ENCODE measurements at regions not wholly inside any gene's neighbourhood (a gene's known extent, or its start where the extent isn't known, plus 50 kb on each side); places are given as distances from the start of the nearest gene placed in this dataset.

DNA sequence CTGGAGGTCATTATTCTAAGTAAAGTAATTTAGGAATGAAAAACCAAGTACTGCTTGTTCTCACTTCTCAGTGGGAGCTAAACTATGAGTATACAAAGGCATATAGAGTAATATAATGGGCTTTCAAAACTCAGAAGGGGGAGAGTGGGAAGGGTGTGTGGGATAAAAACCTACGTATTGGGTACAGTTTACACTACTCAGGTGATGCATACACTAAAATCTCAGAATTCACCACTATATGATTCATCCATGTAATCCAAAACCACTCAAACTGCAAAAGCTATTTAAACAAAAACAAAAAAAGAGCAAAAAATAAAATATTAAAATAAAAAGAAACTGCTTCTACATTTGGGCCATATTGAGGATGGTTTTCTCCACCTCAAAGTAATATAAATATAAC, 623.3 kb downstream of the NSUN3 start:
- Histone ChIP-seq H3K4me1 (ENCODE audit: control insufficient read depth in 5 of 5, insufficient read depth in 5 of 5, low read length in 5 of 5) (no peaks in the 10 kb centered on the region), H3K27ac (ENCODE audit: low read depth, low read length) (no peak overlapping the region), H3K9ac (ENCODE audit: low read length in 5 of 5) (no peak overlapping the region), H3K36me3 (ENCODE audit: control insufficient read depth in 5 of 5, insufficient read depth in 5 of 5, low read length in 5 of 5) (no peaks in the 10 kb centered on the region), H3K9me3 (ENCODE audit: control insufficient read depth in 5 of 5, low read length in 5 of 5) (peaks cover 0 to 7% (median 4%) of the 10 kb centered on the region in 5 donors), H3K4me3 (ENCODE audit: low read depth in 1 of 5, low read length in 5 of 5) (no peak overlapping the region), H3K27me3 (ENCODE audit: control insufficient read depth in 5 of 5, insufficient read depth in 4 of 5, low read length in 5 of 5) (no peaks in the 10 kb centered on the region)

- no peaks in the 10 kb centered on the region for H3K4me1 ChIP-seq (ENCODE audit: control insufficient read depth in 5 of 5, insufficient read depth in 5 of 5, low read length in 5 of 5)
- H3K27me3 ChIP-seq (ENCODE audit: control insufficient read depth in 5 of 5, insufficient read depth in 4 of 5, low read length in 5 of 5), result no peaks in the 10 kb centered on the region
- H3K27ac ChIP-seq (ENCODE audit: low read depth, low read length), result no peak overlapping the region
- no peak overlapping the region for H3K4me3 ChIP-seq (ENCODE audit: low read depth in 1 of 5, low read length in 5 of 5)
- H3K9ac ChIP-seq (ENCODE audit: low read length in 5 of 5), result no peak overlapping the region
- no peaks in the 10 kb centered on the region for H3K36me3 ChIP-seq (ENCODE audit: control insufficient read depth in 5 of 5, insufficient read depth in 5 of 5, low read length in 5 of 5)
- peaks cover 0 to 3% (median 0%) of the 10 kb centered on the region in 5 donors for H3K9me3 ChIP-seq (ENCODE audit: control insufficient read depth in 5 of 5, low read length in 5 of 5)
Observed at GRCh38 chr3:94693997-94694640, 631.3 kb downstream of the NSUN3 start.

DNA sequence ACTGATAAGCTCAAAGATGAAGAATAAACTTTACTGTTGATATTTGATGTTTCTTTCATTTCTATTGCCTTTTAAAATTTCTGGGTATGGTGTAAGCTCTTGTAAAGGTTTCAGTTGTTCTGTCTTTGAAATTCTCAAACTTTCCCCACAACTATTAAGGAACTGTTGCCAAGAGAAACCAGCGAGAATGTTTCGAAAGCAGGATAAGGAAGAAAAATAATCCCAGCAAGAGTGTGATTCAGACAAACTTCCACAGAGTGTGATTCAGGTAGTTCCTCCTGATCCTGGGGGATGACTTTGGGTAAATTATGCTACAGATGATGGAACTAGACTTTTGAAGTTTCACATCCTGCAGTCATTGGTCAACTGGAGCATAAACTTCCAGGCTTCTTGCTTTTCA, 632.0 kb downstream of the NSUN3 start:
- Histone ChIP-seq H3K27ac (ENCODE audit: low read depth, low read length) (no peak overlapping the region), H3K9ac (ENCODE audit: low read length in 5 of 5) (no peak overlapping the region), H3K27me3 (ENCODE audit: control insufficient read depth in 5 of 5, insufficient read depth in 4 of 5, low read length in 5 of 5) (no peaks in the 10 kb centered on the region), H3K9me3 (ENCODE audit: control insufficient read depth in 5 of 5, low read length in 5 of 5) (peaks cover 0 to 3% (median 0%) of the 10 kb centered on the region in 5 donors), H3K4me3 (ENCODE audit: low read depth in 1 of 5, low read length in 5 of 5) (no peak overlapping the region), H3K36me3 (ENCODE audit: control insufficient read depth in 5 of 5, insufficient read depth in 5 of 5, low read length in 5 of 5) (no peaks in the 10 kb centered on the region), H3K4me1 (ENCODE audit: control insufficient read depth in 5 of 5, insufficient read depth in 5 of 5, low read length in 5 of 5) (no peaks in the 10 kb centered on the region)

DNA sequence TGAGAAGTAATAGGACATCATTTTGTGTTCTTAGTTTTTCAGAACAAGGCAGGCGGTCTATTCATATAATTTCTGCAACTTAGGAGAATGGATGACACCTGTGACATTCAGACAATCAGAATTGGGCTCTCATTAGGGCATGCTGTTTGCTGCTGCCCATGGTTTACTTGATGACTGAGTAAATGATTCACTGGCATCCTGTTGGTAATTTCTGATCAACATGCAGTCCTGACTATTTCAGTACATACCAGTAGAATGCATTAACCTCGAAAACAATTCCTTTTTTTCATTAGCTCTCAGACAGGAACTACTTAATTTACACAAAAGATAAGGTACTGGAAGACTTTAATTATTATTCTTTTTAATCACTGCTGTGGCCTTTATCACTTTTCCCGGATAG, 641.6 kb downstream of the NSUN3 start:
- H3K4me1 ChIP-seq (ENCODE audit: control insufficient read depth in 5 of 5, insufficient read depth in 5 of 5, low read length in 5 of 5), result no peaks in the 10 kb centered on the region
- H3K27me3 ChIP-seq (ENCODE audit: control insufficient read depth in 5 of 5, insufficient read depth in 4 of 5, low read length in 5 of 5), result no peaks in the 10 kb centered on the region
- no peak overlapping the region for H3K27ac ChIP-seq (ENCODE audit: low read depth, low read length)
- no peak overlapping the region for H3K4me3 ChIP-seq (ENCODE audit: low read depth in 1 of 5, low read length in 5 of 5)
- no peaks in the 10 kb centered on the region for H3K36me3 ChIP-seq (ENCODE audit: control insufficient read depth in 5 of 5, insufficient read depth in 5 of 5, low read length in 5 of 5)
- H3K9me3 ChIP-seq (ENCODE audit: control insufficient read depth in 5 of 5, low read length in 5 of 5), result peaks cover 0 to 3% (median 0%) of the 10 kb centered on the region in 5 donors
- no peak overlapping the region for H3K9ac ChIP-seq (ENCODE audit: low read length in 5 of 5)

GRCh38 chr3:94709249-94709902, 646.5 kb downstream of the NSUN3 start:
- Histone ChIP-seq H3K27me3 (ENCODE audit: control insufficient read depth in 5 of 5, insufficient read depth in 4 of 5, low read length in 5 of 5) (no peaks in the 10 kb centered on the region), H3K36me3 (ENCODE audit: control insufficient read depth in 5 of 5, insufficient read depth in 5 of 5, low read length in 5 of 5) (no peaks in the 10 kb centered on the region), H3K4me1 (ENCODE audit: control insufficient read depth in 5 of 5, insufficient read depth in 5 of 5, low read length in 5 of 5) (no peaks in the 10 kb centered on the region), H3K4me3 (ENCODE audit: low read depth in 1 of 5, low read length in 5 of 5) (no peak overlapping the region), H3K9ac (ENCODE audit: low read length in 5 of 5) (no peak overlapping the region), H3K27ac (ENCODE audit: low read depth, low read length) (no peak overlapping the region), H3K9me3 (ENCODE audit: control insufficient read depth in 5 of 5, low read length in 5 of 5) (no peaks in the 10 kb centered on the region)

- no peaks in the 10 kb centered on the region for H3K4me1 ChIP-seq (ENCODE audit: control insufficient read depth in 5 of 5, insufficient read depth in 5 of 5, low read length in 5 of 5)
Observed at GRCh38 chr3:94714194-94714593, 651.3 kb downstream of the NSUN3 start.

DNA sequence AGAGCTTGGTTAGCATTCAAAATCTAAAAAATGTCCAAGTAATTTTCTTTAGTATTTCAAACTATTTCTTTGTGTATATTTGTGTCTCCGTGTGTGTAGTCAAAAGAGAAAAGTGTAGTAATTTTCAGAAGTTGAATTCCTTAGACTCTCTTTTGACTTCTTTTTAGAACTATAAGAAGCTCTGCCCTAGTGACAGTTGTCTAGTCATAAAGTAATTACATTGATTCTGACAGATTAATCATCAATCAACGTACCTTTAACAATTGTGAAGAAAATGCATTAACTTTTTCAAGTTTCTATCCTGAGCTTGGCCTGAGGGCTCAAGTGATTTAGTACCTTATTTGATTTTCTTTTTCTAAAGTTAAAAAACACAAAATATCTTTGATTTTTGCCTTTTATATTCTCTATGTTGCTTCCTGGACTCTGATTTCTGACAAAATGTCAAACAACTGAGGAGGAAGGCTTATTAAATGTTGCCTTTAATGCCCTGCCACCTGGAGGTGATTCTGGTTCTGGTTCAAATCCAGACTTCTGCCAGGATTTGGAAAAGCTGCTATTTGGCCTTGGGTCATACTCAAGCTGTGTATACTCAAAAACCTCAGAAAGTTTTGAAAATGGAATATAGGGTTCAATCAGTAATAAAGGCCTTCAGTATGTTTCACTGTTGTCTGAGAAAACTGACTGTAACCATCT, 653.6 kb downstream of the NSUN3 start:
- H3K9ac ChIP-seq (ENCODE audit: low read length in 5 of 5), result no peak overlapping the region
- H3K4me1 ChIP-seq (ENCODE audit: control insufficient read depth in 5 of 5, insufficient read depth in 5 of 5, low read length in 5 of 5), result no peaks in the 10 kb centered on the region
- no peak overlapping the region for H3K4me3 ChIP-seq (ENCODE audit: low read depth in 1 of 5, low read length in 5 of 5)
- no peaks in the 10 kb centered on the region for H3K27me3 ChIP-seq (ENCODE audit: control insufficient read depth in 5 of 5, insufficient read depth in 4 of 5, low read length in 5 of 5)
- H3K9me3 ChIP-seq (ENCODE audit: control insufficient read depth in 5 of 5, low read length in 5 of 5), result no peaks in the 10 kb centered on the region
- H3K27ac ChIP-seq (ENCODE audit: low read depth, low read length), result no peak overlapping the region
- H3K36me3 ChIP-seq (ENCODE audit: control insufficient read depth in 5 of 5, insufficient read depth in 5 of 5, low read length in 5 of 5), result no peaks in the 10 kb centered on the region

More at GRCh38 chr3:94714194-94714593, 651.3 kb downstream of the NSUN3 start:
- no peaks in the 10 kb centered on the region for H3K9me3 ChIP-seq (ENCODE audit: control insufficient read depth in 5 of 5, low read length in 5 of 5)
- no peaks in the 10 kb centered on the region for H3K27me3 ChIP-seq (ENCODE audit: control insufficient read depth in 5 of 5, insufficient read depth in 4 of 5, low read length in 5 of 5)
- no peak overlapping the region for H3K9ac ChIP-seq (ENCODE audit: low read length in 5 of 5)
- no peak overlapping the region for H3K4me3 ChIP-seq (ENCODE audit: low read depth in 1 of 5, low read length in 5 of 5)
- H3K36me3 ChIP-seq (ENCODE audit: control insufficient read depth in 5 of 5, insufficient read depth in 5 of 5, low read length in 5 of 5), result no peaks in the 10 kb centered on the region
- H3K27ac ChIP-seq (ENCODE audit: low read depth, low read length), result no peak overlapping the region

GRCh38 chr3:94734206-94734605, 671.3 kb downstream of the NSUN3 start:
- H3K27ac ChIP-seq (ENCODE audit: low read depth, low read length), result no peak overlapping the region
- peaks cover 0 to 5% (median 0%) of the 10 kb centered on the region in 5 donors for H3K9me3 ChIP-seq (ENCODE audit: control insufficient read depth in 5 of 5, low read length in 5 of 5)
- H3K4me1 ChIP-seq (ENCODE audit: control insufficient read depth in 5 of 5, insufficient read depth in 5 of 5, low read length in 5 of 5), result no peaks in the 10 kb centered on the region
- no peaks in the 10 kb centered on the region for H3K27me3 ChIP-seq (ENCODE audit: control insufficient read depth in 5 of 5, insufficient read depth in 4 of 5, low read length in 5 of 5)
- H3K9ac ChIP-seq (ENCODE audit: low read length in 5 of 5), result no peak overlapping the region
- H3K36me3 ChIP-seq (ENCODE audit: control insufficient read depth in 5 of 5, insufficient read depth in 5 of 5, low read length in 5 of 5), result no peaks in the 10 kb centered on the region
- no peak overlapping the region for H3K4me3 ChIP-seq (ENCODE audit: low read depth in 1 of 5, low read length in 5 of 5)

- Histone ChIP-seq H3K4me1 (ENCODE audit: control insufficient read depth in 5 of 5, insufficient read depth in 5 of 5, low read length in 5 of 5) (no peaks in the 10 kb centered on the region), H3K9me3 (ENCODE audit: control insufficient read depth in 5 of 5, low read length in 5 of 5) (peaks cover 0 to 5% (median 0%) of the 10 kb centered on the region in 5 donors), H3K27me3 (ENCODE audit: control insufficient read depth in 5 of 5, insufficient read depth in 4 of 5, low read length in 5 of 5) (no peaks in the 10 kb centered on the region), H3K9ac (ENCODE audit: low read length in 5 of 5) (no peak overlapping the region), H3K4me3 (ENCODE audit: low read depth in 1 of 5, low read length in 5 of 5) (no peak overlapping the region), H3K27ac (ENCODE audit: low read depth, low read length) (no peak overlapping the region), H3K36me3 (ENCODE audit: control insufficient read depth in 5 of 5, insufficient read depth in 5 of 5, low read length in 5 of 5) (no peaks in the 10 kb centered on the region)
Observed at GRCh38 chr3:94735354-94735753, 672.5 kb downstream of the NSUN3 start.

- no peaks in the 10 kb centered on the region for H3K36me3 ChIP-seq (ENCODE audit: control insufficient read depth in 5 of 5, insufficient read depth in 5 of 5, low read length in 5 of 5)
- no peak overlapping the region for H3K9ac ChIP-seq (ENCODE audit: low read length in 5 of 5)
- H3K27me3 ChIP-seq (ENCODE audit: control insufficient read depth in 5 of 5, insufficient read depth in 4 of 5, low read length in 5 of 5), result no peaks in the 10 kb centered on the region
- no peaks in the 10 kb centered on the region for H3K4me1 ChIP-seq (ENCODE audit: control insufficient read depth in 5 of 5, insufficient read depth in 5 of 5, low read length in 5 of 5)
- H3K9me3 ChIP-seq (ENCODE audit: control insufficient read depth in 5 of 5, low read length in 5 of 5), result no peaks in the 10 kb centered on the region
- no peak overlapping the region for H3K27ac ChIP-seq (ENCODE audit: low read depth, low read length)
- H3K4me3 ChIP-seq (ENCODE audit: low read depth in 1 of 5, low read length in 5 of 5), result no peak overlapping the region
Observed at GRCh38 chr3:94737116-94737515, 674.3 kb downstream of the NSUN3 start.

All from subcutaneous abdominal adipose tissue (tissue), 5 donors.